Immature natural killer cell (primary cell): ENCODE measurements at regions not wholly inside any gene's neighbourhood (a gene's known extent, or its start where the extent isn't known, plus 50 kb on each side); places are given as distances from the start of the nearest gene placed in this dataset.

ENCODE experiments used
- DNase-seq, 3 donors: peaks; one replicate each; pipeline ENCODE4 v3.0.0; 2022; ENCODE audit warnings: mixed read lengths in 1 of 3
- H3K27ac Mint-ChIP-seq, 6 donors: one replicate each; pipeline ENCODE4 v1.8.0; 2020; ENCODE audit warnings: mixed read lengths in 6 of 6, mild to moderate bottlenecking in 5 of 6, inconsistent platforms in 4 of 6, moderate library complexity in 3 of 6
- H3K27me3 Mint-ChIP-seq, 3 donors: one replicate each; pipeline ENCODE4 v1.8.0; 2020 to 2021; ENCODE audit warnings: low read depth in 3 of 3, mild to moderate bottlenecking in 3 of 3, mixed read lengths in 3 of 3, moderate library complexity in 3 of 3, inconsistent platforms in 1 of 3
- H3K36me3 Mint-ChIP-seq, 3 donors: one replicate each; pipeline ENCODE4 v1.8.0; 2020; ENCODE audit warnings: mixed read lengths in 3 of 3, inconsistent platforms in 2 of 3, mild to moderate bottlenecking in 2 of 3
- H3K4me1 Mint-ChIP-seq, 2 donors: one replicate each; pipeline ENCODE4 v1.8.0; 2020; ENCODE audit warnings: inconsistent platforms in 2 of 2, mild to moderate bottlenecking in 2 of 2, mixed read lengths in 2 of 2, moderate library complexity in 1 of 2
- H3K4me3 Mint-ChIP-seq, 5 donors: one replicate each; pipeline ENCODE4 v1.8.0; 2020; ENCODE audit warnings: mild to moderate bottlenecking in 5 of 5, mixed read lengths in 5 of 5, inconsistent platforms in 3 of 5, moderate library complexity in 3 of 5
- H3K9me3 Mint-ChIP-seq, 6 donors: one replicate each; pipeline ENCODE4 v1.8.0; 2020; ENCODE audit warnings: mild to moderate bottlenecking in 6 of 6, mixed read lengths in 6 of 6, inconsistent platforms in 4 of 6, moderate library complexity in 3 of 6

DNA sequence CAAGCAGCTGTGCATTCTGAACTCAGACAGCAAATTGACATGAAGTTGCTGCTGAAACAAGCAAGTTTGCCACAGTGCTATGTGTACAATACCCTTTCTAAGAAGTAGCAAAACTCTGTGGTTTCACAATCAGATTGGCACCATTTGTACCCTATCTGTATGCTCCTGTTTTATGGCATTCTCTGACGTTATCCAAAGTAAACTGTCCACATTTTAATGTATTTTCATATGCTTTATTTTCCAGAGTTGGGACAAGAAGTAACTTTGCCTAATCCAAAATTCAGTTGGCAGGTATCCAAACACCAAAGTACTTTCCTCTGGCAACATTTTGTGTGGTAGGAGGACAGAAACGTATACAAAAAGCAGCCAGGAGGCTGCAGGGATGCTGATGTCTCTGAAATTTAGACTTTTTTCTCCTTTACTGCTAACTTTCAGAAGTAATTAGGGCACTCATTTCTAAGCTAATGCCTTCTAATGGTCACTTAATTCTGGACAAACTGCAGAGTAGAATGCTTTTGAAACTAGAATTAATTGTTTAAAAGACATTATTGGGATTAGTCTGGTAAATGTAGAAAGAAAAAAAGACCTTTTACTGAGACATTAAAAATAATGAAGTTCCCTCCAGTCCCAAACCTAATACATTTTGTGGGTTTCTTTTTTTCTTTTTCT is 414.7 kb upstream of the NRP1 start:
- H3K27ac Mint-ChIP-seq, result peak overlapping the region in 1 of 6 donors; percentile 55
- H3K4me3 Mint-ChIP-seq, result peak overlapping the region in 2 of 5 donors; percentile 7 to 36
- H3K27me3 Mint-ChIP-seq, result peaks cover 0 to 4% (median 1%) of the 10 kb centered on the region in 3 donors
- no peak for DNase-seq
- no peaks in the 10 kb centered on the region for H3K9me3 Mint-ChIP-seq
- H3K4me1 Mint-ChIP-seq, result peaks cover 47 to 51% of the 10 kb centered on the region in 2 donors
- no peaks in the 10 kb centered on the region for H3K36me3 Mint-ChIP-seq

DNA sequence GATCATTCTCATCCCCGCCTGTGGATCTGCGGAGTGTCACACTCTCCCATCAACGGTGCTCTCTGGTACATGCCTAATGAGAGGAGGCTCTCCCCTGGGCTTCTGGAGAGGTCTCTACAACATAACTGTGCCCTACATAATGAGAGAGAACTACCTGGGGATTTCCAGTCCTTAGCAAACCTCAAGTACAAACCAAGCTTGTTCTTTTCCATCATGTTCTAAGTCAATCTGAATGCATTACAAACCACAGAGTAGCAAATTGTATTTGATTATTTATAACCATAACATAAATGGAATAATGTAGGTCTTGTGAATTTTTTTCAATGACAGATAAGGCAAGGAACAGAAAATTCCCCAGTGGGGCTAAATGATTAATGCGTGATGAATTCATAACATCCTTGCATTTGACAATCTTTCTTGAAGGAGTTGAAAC is 412.4 kb upstream of the NRP1 start:
- H3K4me3 Mint-ChIP-seq, result peak overlapping the region; percentile 47 to 70 (median 61)
- peak; percentile 15 to 28 (median 24) for DNase-seq
- no peaks in the 10 kb centered on the region for H3K36me3 Mint-ChIP-seq
- peak overlapping the region; percentile 21 to 84 (median 63) for H3K27ac Mint-ChIP-seq
- H3K4me1 Mint-ChIP-seq, result peaks cover 59 to 67% of the 10 kb centered on the region in 2 donors
- H3K27me3 Mint-ChIP-seq, result peaks cover 0 to 4% (median 1%) of the 10 kb centered on the region in 3 donors
- H3K9me3 Mint-ChIP-seq, result no peaks in the 10 kb centered on the region

DNA sequence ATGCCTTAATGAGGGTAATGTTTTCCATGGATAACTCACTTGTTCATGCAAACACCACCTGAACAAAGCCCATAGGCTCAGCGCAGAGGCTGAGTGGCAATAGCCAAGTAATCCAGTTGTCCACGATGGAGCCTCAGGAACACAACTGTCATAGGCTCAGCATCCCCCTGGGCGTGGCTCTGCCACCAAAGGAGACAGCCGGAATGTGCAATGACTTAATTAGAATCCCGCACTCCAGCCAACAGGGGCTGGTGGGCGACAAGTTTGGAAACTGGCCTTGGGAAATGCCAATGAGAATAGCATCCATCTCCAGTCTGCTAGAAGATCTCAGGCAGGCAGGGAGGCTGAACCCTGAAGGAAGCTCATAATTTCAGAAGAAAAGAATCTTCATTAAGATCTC is 411.7 kb upstream of the NRP1 start:
- H3K9me3 Mint-ChIP-seq, result no peaks in the 10 kb centered on the region

DNA sequence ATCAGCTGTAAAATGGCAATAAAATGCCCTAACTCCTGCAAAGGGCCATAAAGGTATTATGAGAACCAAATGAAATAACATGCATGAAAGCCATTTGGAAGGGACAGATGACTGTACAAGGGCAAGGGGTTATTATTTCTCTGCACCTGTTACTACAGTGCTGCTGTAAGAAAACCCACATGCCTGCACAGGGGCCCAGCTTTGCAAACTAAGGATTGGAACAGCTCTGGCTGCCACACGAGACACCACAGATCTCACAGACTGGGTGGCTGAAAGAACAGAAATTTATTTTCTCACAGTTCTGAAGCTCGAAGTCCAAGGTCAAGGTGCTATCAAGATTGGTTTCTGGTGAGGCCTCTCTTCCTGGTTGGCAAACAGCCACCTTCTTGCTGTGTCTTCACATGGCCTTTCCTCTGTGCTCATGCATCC is 409.0 kb upstream of the NRP1 start:
- peak; percentile 68 to 76 (median 73) for DNase-seq
- peak overlapping the region; percentile 49 to 73 (median 59) for H3K4me3 Mint-ChIP-seq
- no peaks in the 10 kb centered on the region for H3K36me3 Mint-ChIP-seq
- peak overlapping the region; percentile 53 to 90 (median 84) for H3K27ac Mint-ChIP-seq
- peaks cover 65 to 79% of the 10 kb centered on the region in 2 donors for H3K4me1 Mint-ChIP-seq
- no peaks in the 10 kb centered on the region for H3K9me3 Mint-ChIP-seq
- H3K27me3 Mint-ChIP-seq, result peaks cover 0 to 4% (median 3%) of the 10 kb centered on the region in 3 donors

More for the DNA sequence above, 411.7 kb upstream of the NRP1 start:
- H3K36me3 Mint-ChIP-seq, result no peaks in the 10 kb centered on the region
- peaks cover 0 to 4% (median 1%) of the 10 kb centered on the region in 3 donors for H3K27me3 Mint-ChIP-seq
- H3K4me1 Mint-ChIP-seq, result peaks cover 64 to 71% of the 10 kb centered on the region in 2 donors
- peak overlapping the region; percentile 47 to 70 (median 61) for H3K4me3 Mint-ChIP-seq
- H3K27ac Mint-ChIP-seq, result peak overlapping the region in 5 of 6 donors; percentile 21 to 84 (median 58)
- DNase-seq, result no peak

- peaks cover 0 to 4% (median 0%) of the 10 kb centered on the region in 3 donors for H3K27me3 Mint-ChIP-seq
- H3K36me3 Mint-ChIP-seq, result no peaks in the 10 kb centered on the region
- no peak overlapping the region for H3K27ac Mint-ChIP-seq
- no peaks in the 10 kb centered on the region for H3K9me3 Mint-ChIP-seq
- no peak for DNase-seq
- no peak overlapping the region for H3K4me3 Mint-ChIP-seq
- H3K4me1 Mint-ChIP-seq, result peaks cover 48 to 60% of the 10 kb centered on the region in 2 donors
These were observed 404.6 kb upstream of the NRP1 start for GRCh38 chr10:33739031-33739430.

DNA sequence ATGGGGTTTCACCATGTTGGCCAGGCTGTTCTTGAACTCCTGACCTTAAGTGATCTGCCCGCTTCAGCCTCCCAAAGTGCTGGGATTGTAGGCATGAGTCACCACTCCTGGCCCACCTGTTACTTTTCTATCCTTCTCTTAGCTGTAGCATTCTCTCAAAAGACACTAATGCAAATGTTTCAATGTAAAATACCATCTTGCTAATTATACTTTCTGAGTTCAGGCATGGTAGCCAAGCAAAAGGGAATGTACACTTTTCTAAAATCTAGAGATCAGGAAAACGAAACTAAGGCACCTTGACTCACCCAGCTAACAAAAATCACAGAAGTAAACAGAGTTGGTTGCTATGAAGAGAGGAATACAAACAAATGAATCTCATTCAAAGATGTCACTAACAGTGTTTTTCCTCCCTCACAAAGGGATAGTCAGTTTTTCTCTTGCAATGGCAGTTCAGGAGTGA is 401.0 kb upstream of the NRP1 start:
- H3K9me3 Mint-ChIP-seq, result no peaks in the 10 kb centered on the region
- peak in 1 of 3 donors; percentile 19 for DNase-seq
- peaks cover 0 to 3% (median 3%) of the 10 kb centered on the region in 3 donors for H3K27me3 Mint-ChIP-seq
- H3K36me3 Mint-ChIP-seq, result no peaks in the 10 kb centered on the region
- H3K27ac Mint-ChIP-seq, result peak overlapping the region in 5 of 6 donors; percentile 7 to 73 (median 14)
- H3K4me3 Mint-ChIP-seq, result peak overlapping the region in 2 of 5 donors; percentile 8 to 22
- peaks cover 22 to 30% of the 10 kb centered on the region in 2 donors for H3K4me1 Mint-ChIP-seq

DNA sequence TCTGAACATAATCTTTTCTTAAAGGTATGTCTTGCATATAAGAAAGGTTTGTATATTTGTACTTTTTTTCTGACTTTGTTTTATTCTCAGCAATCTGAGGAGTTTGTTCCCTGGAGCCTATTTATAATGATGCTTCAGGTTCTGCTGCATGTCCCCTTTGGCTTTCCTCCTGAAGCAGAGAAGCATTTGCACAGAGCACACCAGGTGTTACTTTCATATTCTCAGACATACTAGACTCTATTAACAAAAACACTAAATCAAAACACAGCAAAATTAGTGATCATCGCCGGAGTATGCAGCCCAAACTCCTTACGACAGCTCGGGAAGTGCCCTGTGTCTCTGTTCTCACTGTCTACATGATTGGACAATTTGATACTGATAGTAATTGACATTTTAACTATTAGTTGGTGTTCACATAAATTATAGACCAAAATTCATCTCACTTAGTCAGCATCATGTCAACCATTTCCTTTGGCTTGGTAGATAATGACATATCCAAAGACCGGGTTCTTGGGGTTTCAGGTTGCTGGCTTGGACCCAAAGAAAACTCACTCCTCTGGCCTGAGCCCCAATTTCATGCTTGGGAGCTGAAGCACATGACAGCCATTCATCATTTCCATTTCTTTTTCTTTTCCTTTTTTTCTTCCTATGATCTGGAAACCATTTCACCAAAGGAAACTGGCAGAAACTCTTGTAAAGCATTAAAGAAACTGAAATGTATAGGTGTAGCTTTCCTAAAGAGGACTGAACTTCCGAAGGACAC is 400.1 kb upstream of the NRP1 start:
- no peaks in the 10 kb centered on the region for H3K36me3 Mint-ChIP-seq
- H3K27ac Mint-ChIP-seq, result peak overlapping the region in 4 of 6 donors; percentile 3 to 48 (median 26)
- peaks cover 3 to 4% (median 3%) of the 10 kb centered on the region in 3 donors for H3K27me3 Mint-ChIP-seq

DNA sequence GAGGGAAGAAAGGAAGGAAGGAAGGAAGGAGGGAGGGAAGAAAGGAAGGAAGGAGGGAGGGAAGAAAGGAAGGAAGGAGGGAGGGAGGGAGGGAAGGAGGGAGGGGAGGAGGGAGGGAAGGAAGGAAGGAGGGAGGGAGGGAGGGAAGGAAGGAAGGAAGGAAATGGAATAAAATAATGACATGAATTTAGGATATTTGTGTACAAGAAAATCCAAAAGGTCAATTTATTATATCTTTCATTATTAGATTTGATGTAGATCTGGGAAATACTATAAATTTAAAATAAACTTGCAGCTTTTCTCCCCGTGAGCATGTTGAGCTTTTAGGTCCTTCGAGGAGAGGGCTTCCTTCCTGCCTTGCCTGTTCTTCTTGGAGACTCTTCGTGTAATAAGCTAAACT is 398.6 kb upstream of the NRP1 start:
- Mint-ChIP-seq H3K27ac (no peak overlapping the region), H3K9me3 (no peaks in the 10 kb centered on the region), H3K4me1 (peaks cover 22% of the 10 kb centered on the region in 2 donors), H3K36me3 (no peaks in the 10 kb centered on the region), H3K27me3 (peaks cover 3 to 9% (median 4%) of the 10 kb centered on the region in 3 donors), H3K4me3 (no peak overlapping the region)
- no peak for DNase-seq

More for the DNA sequence above, 400.1 kb upstream of the NRP1 start:
- no peaks in the 10 kb centered on the region for H3K9me3 Mint-ChIP-seq
- peaks cover 22 to 27% of the 10 kb centered on the region in 2 donors for H3K4me1 Mint-ChIP-seq
- H3K4me3 Mint-ChIP-seq, result peak overlapping the region in 3 of 5 donors; percentile 0 to 34 (median 17)
- no peak for DNase-seq

GRCh38 chr10:33732161-33732680 is 397.8 kb upstream of the NRP1 start:
- H3K27ac Mint-ChIP-seq, result no peak overlapping the region

GRCh38 chr10:33731322-33731721 is 396.9 kb upstream of the NRP1 start:
- Mint-ChIP-seq H3K27me3 (peaks cover 1 to 9% (median 6%) of the 10 kb centered on the region in 3 donors), H3K4me1 (peaks cover 20 to 22% of the 10 kb centered on the region in 2 donors), H3K36me3 (no peaks in the 10 kb centered on the region), H3K4me3 (no peak overlapping the region), H3K9me3 (no peaks in the 10 kb centered on the region), H3K27ac (no peak overlapping the region)
- no peak for DNase-seq

More at GRCh38 chr10:33732161-33732680, 397.8 kb upstream of the NRP1 start:
- Mint-ChIP-seq H3K27me3 (peaks cover 4 to 9% (median 6%) of the 10 kb centered on the region in 3 donors), H3K9me3 (no peaks in the 10 kb centered on the region), H3K4me3 (no peak overlapping the region), H3K4me1 (peaks cover 20 to 22% of the 10 kb centered on the region in 2 donors), H3K36me3 (no peaks in the 10 kb centered on the region)
- DNase-seq, result no peak

- Mint-ChIP-seq H3K4me1 (no peaks in the 10 kb centered on the region), H3K36me3 (peaks cover 0 to 5% (median 0%) of the 10 kb centered on the region in 3 donors), H3K27ac (no peak overlapping the region), H3K27me3 (peaks cover 1 to 12% (median 3%) of the 10 kb centered on the region in 3 donors), H3K9me3 (no peaks in the 10 kb centered on the region), H3K4me3 (no peak overlapping the region)
- DNase-seq, result no peak
These were observed 391.0 kb upstream of the NRP1 start for GRCh38 chr10:33725430-33725829.

DNA sequence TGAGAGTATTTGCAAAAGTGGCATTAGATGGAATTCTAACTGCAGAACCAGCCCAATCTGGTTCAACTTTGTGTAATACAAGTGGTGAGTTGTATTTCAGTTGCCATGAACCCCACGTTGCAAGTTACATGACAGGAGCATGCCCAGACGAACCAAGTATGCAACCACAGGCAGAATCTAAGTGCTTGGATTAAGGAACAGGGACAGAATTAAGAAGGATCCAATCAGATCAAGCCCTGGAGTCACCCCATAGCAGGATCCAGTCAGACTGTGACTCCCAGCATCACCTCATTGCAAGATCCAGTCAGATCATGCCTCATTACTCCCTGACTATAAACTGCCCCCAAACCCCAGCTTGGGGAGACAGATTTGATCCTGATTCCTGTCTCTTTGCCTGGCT is 388.7 kb upstream of the NRP1 start:
- H3K27me3 Mint-ChIP-seq, result peaks cover 0 to 7% (median 2%) of the 10 kb centered on the region in 3 donors
- peaks cover 0 to 5% (median 0%) of the 10 kb centered on the region in 3 donors for H3K36me3 Mint-ChIP-seq
- H3K9me3 Mint-ChIP-seq, result no peaks in the 10 kb centered on the region
- H3K4me3 Mint-ChIP-seq, result no peak overlapping the region
- no peaks in the 10 kb centered on the region for H3K4me1 Mint-ChIP-seq
- peak overlapping the region in 1 of 6 donors; percentile 15 for H3K27ac Mint-ChIP-seq
- no peak for DNase-seq

DNA sequence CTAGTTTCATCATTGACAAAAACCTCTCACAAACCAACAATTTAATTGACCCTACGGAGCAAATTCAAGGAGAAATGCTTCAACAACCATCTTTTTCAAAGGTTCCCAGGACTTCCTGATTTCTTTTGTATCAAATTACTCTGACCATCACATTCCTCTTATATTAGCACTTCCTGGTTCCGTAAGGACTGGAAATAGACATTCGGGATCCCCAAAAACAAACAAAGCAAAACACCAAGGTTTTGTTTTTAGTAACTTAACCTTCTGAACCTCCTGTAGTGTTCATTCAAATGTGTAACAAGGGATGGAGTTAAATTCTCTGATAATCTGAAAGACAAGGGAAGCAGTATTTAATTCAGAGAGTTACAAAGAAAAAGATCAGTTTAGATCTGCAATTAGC is 387.6 kb upstream of the NRP1 start:
- Mint-ChIP-seq H3K36me3 (peaks cover 0 to 5% (median 0%) of the 10 kb centered on the region in 3 donors), H3K4me1 (no peaks in the 10 kb centered on the region), H3K27ac (no peak overlapping the region), H3K9me3 (no peaks in the 10 kb centered on the region), H3K27me3 (peaks cover 2 to 4% (median 4%) of the 10 kb centered on the region in 3 donors), H3K4me3 (no peak overlapping the region)
- DNase-seq, result no peak
